Adrenal gland (tissue), 9 donors: ENCODE measurements at regions not wholly inside any gene's neighbourhood (a gene's known extent, or its start where the extent isn't known, plus 50 kb on each side); places are given as distances from the start of the nearest gene placed in this dataset.

ENCODE experiments used
- DNase-seq, 7 donors: peaks; one replicate each; pipeline ENCODE4 v3.0.0-alpha.2; 2019 to 2020
- H3K27ac ChIP-seq, 5 donors: fragments of 200-600 bp; sonication (generic) in 4 of 5; 1 replicate in 3 of 5; 2 replicates in 2 of 5; pipeline versions ENCODE4 v1.5.1 to v1.8.0; 2016 to 2020; ENCODE audit warnings: mild to moderate bottlenecking in 1 of 5
- H3K27me3 ChIP-seq: fragments of 200-600 bp; 2 replicates; pipeline ENCODE4 v1.8.0; 2021
- H3K36me3 ChIP-seq, 2 donors: fragments of 200-600 bp; replicated peaks in 1 of 2; 1 replicate in 1 of 2; 2 replicates in 1 of 2; pipeline versions ENCODE4 v1.5.1 to v1.8.0; 2018 to 2022
- H3K4me1 ChIP-seq, 2 donors: fragments of 200-600 bp; replicated peaks in 1 of 2; 1 replicate in 1 of 2; 2 replicates in 1 of 2; pipeline versions ENCODE4 v1.5.1 to v1.8.0; 2018 to 2021
- H3K4me3 ChIP-seq, 4 donors: fragments of 200-600 bp; sonication (generic) in 3 of 4; one replicate each; pipeline ENCODE4 v1.5.1; 2016 to 2018
- H3K9me3 ChIP-seq, 3 donors: fragments of 200-600 bp; sonication (generic) in 1 of 3; replicated peaks in 1 of 3; 1 replicate in 2 of 3; 2 replicates in 1 of 3; pipeline versions ENCODE4 v1.5.1 to v1.8.0; 2016 to 2021
- POLR2A ChIP-seq, 2 donors: fragments of 450-650 bp; IDR thresholded peaks; one replicate each; pipeline ENCODE4 v1.6.1; 2017; ENCODE audit warnings: antibody characterized with exemption in 2 of 2, mild to moderate bottlenecking in 2 of 2, moderate library complexity in 1 of 2
- WGBS, 4 donors: extraction: QIAGEN DNeasy Blood & Tissue Kit in 2 of 4; methylation state at CpG; one replicate each; pipeline versions ENCODE4 v1.1.5 to v1.1.7; 2013 to 2017; 5-methylcytosine and 5-hydroxymethylcytosine counted together
- intact Hi-C, 2 donors: fragments of 100-400 bp; cut with DNase I; formaldehyde crosslinking; loops; one replicate each; pipeline versions ENCODE4 v1.14.1 to v1.15.0; 2022 to 2023
- TF ChIP-seq, protein P1 (sequence below), 6 experiments: fragments of 450-650 bp in 4 of 6; fragments of 200-600 bp in 2 of 6; sonication (generic) in 1 of 6; IDR thresholded peaks; 1 replicate in 5 of 6; 2 replicates in 1 of 6; pipeline versions ENCODE4 v1.5.1 to v1.8.0; 2016 to 2021; ENCODE audit warnings: antibody characterized with exemption in 6 of 6, mild to moderate bottlenecking in 2 of 6, moderate library complexity in 1 of 6
- donor health status: healthy with polysubstance abuse.
- donor health status: Bipolar disorder and iron deficiency.
- donor health status: DM: yes; HTN: yes; CAD: no.
- donor health status: DM: no; HTN: no; CAD: no.
- donor health status: DM: no; HTN: no; CAD: no.

DNA sequence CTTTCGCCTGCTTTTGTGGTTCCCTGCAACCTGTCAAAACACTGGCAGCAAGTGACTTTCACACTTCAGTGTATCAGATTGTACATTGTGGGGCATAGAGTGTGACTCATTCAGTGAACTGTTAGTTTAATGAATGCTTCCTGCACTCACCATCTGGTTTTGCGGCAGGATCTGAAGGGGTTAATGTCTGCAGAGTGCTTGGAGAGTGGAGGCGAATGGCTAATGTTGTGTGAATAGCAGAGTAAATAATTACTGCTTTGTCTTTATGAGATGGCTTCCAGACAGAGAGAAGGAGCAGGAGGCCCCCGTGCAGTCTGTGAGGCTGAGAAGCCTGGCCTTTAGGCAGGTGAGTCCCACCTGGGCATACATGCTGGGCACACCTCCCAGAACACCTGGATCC lies 454.3 kb upstream of the KIRREL3 start:
- H3K9me3 ChIP-seq, result no peaks in the 10 kb centered on the region
- no peak for DNase-seq
- WGBS, 4 donors, result 51 to 56% (median 53%) methylated on average over 4 of the region's 4 CpGs
- H3K36me3 ChIP-seq, result no peaks in the 10 kb centered on the region
- H3K4me1 ChIP-seq, result no peaks in the 10 kb centered on the region
- no peaks in the 10 kb centered on the region for H3K27me3 ChIP-seq
- intact Hi-C loops, result no loop called here
- no peak overlapping the region for H3K27ac ChIP-seq
- H3K4me3 ChIP-seq, result no peak overlapping the region
- no peak for TF ChIP-seq POLR2A (IDR thresholded peaks at IDR 0.05)
- TF ChIP-seq, protein P1, sequence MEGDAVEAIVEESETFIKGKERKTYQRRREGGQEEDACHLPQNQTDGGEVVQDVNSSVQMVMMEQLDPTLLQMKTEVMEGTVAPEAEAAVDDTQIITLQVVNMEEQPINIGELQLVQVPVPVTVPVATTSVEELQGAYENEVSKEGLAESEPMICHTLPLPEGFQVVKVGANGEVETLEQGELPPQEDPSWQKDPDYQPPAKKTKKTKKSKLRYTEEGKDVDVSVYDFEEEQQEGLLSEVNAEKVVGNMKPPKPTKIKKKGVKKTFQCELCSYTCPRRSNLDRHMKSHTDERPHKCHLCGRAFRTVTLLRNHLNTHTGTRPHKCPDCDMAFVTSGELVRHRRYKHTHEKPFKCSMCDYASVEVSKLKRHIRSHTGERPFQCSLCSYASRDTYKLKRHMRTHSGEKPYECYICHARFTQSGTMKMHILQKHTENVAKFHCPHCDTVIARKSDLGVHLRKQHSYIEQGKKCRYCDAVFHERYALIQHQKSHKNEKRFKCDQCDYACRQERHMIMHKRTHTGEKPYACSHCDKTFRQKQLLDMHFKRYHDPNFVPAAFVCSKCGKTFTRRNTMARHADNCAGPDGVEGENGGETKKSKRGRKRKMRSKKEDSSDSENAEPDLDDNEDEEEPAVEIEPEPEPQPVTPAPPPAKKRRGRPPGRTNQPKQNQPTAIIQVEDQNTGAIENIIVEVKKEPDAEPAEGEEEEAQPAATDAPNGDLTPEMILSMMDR (IDR thresholded peaks at IDR 0.05), result no peak

DNA sequence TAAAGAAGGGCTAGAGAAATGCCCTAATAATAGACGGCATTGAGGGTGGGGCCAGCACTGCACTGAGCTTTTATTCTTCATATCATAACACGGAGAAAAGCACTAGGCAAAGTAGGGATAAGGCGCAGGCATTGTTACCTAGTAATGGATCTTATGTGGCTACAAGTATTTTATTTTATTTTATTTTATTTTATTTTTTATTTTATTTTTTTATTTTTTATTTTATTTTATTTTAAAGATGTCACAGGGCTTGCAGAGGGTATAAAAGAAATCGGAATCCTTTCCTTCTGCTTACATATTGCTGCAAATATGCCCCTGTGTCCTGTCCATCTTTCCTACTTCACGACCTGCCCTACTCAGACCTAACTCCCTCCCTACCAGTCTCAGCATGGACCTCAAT lies 452.0 kb upstream of the KIRREL3 start:
- Histone ChIP-seq H3K4me3 (no peak overlapping the region), H3K27ac (no peak overlapping the region), H3K9me3 (no peaks in the 10 kb centered on the region), H3K27me3 (peaks cover 4% of the 10 kb centered on the region), H3K36me3 (no peaks in the 10 kb centered on the region), H3K4me1 (no peaks in the 10 kb centered on the region)
- no peak for DNase-seq
- TF ChIP-seq, protein P1 (IDR thresholded peaks at IDR 0.05), result no peak
- TF ChIP-seq POLR2A (IDR thresholded peaks at IDR 0.05), result no peak
- WGBS, 4 donors, result 66 to 78% (median 75%) methylated on average over 5 of the region's 5 CpGs
- intact Hi-C loops, result no loop called here

DNA sequence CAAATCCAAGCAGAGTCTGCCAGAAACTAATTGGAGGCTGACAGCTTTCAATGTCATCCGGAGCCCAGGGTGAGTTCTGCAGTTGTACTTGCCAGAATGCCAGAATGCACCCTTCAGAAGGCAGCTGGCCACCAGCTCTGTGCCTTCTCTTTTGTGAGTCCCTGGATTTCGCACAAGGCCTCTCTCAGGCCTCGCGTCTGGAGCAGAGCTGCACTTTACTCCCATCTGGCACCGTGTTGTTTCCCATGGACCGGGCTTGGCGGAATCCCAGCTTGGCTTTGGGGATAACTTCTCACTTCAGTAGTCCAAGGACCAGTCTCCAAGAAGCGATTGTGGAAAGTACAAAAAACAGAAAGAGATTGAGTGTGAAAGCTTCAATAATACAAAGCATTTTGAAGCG lies 451.3 kb upstream of the KIRREL3 start:
- DNase-seq, result no peak
- H3K9me3 ChIP-seq, result no peaks in the 10 kb centered on the region
- no peak for TF ChIP-seq POLR2A (IDR thresholded peaks at IDR 0.05)
- H3K36me3 ChIP-seq, result no peaks in the 10 kb centered on the region
- no peak overlapping the region for H3K27ac ChIP-seq
- no peaks in the 10 kb centered on the region for H3K4me1 ChIP-seq
- intact Hi-C loops, result no loop called here
- peaks cover 4% of the 10 kb centered on the region for H3K27me3 ChIP-seq
- no peak overlapping the region for H3K4me3 ChIP-seq
- WGBS, 4 donors, result 84 to 91% (median 85%) methylated on average over 9 of the region's 9 CpGs

DNA sequence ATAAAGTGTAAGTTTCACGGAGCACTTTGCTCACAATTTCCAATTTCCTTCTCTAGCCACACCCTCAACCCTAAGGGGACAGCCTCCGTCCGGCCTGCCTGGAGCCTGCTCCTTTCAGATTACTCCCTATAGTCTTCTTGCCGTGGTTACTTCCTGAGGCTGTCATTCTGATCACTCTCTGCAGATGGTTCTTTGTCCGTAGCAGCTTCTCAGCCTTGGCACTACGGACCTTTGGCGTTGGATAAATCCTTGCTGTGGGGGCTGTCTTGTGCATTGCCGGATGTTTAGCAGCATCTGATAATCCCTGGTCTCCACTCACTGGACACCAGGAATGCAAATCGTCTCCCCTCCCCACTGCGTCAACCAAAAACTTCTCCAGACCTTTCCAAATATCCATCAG lies 447.5 kb upstream of the KIRREL3 start:
- 75 to 80% (median 78%) methylated on average over 10 of the region's 10 CpGs for WGBS, 4 donors
- no peak for DNase-seq
- H3K27ac ChIP-seq, result no peak overlapping the region
- H3K27me3 ChIP-seq, result peaks cover 4% of the 10 kb centered on the region
- no peaks in the 10 kb centered on the region for H3K9me3 ChIP-seq
- H3K36me3 ChIP-seq, result no peaks in the 10 kb centered on the region
- intact Hi-C loops, result no loop called here
- no peaks in the 10 kb centered on the region for H3K4me1 ChIP-seq
- no peak for TF ChIP-seq POLR2A (IDR thresholded peaks at IDR 0.05)
- TF ChIP-seq, protein P1 (IDR thresholded peaks at IDR 0.05), result no peak
- no peak overlapping the region for H3K4me3 ChIP-seq

DNA sequence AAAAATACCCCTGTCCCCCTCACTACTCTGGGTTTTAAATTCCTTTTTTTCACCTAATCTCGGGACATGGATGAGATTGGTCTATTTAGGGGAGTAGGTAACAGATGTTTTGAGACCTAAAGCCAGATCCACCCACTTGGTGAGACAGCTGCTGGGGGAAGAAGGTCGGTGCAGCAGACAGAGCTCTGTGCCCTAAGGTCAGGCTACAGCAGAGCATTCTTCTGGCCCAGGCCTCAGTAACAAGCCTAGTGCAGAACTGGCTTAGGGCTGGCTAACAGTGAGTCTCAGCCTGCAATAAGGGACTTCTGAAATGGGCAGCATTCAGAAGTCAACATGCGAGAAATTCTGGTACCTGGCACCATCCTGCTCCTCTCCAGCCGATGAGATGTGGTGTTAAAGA lies 444.9 kb upstream of the KIRREL3 start:
- no peak for DNase-seq
- no peaks in the 10 kb centered on the region for H3K4me1 ChIP-seq
- no peak overlapping the region for H3K27ac ChIP-seq
- peaks cover 4% of the 10 kb centered on the region for H3K27me3 ChIP-seq
- H3K9me3 ChIP-seq, result no peaks in the 10 kb centered on the region
- TF ChIP-seq POLR2A (IDR thresholded peaks at IDR 0.05), result no peak
- TF ChIP-seq, protein P1 (IDR thresholded peaks at IDR 0.05), result no peak
- no peak overlapping the region for H3K4me3 ChIP-seq
- intact Hi-C loops, result no loop called here
- WGBS, 4 donors, result 56 to 65% (median 60%) methylated on average over 4 of the region's 4 CpGs
- no peaks in the 10 kb centered on the region for H3K36me3 ChIP-seq
